Activated T-helper 1 cell treated with anti-CD3 and anti-CD28 coated beads, Interleukin-2, amount 50 U/mL, for 16 hours (primary cell): ENCODE measurements at regions not wholly inside any gene's neighbourhood (a gene's known extent, or its start where the extent isn't known, plus 50 kb on each side); places are given as distances from the start of the nearest gene placed in this dataset.

Experiments
- DNase-seq, 2 donors: peaks; one replicate each; pipeline ENCODE4 v3.0.0-alpha.2; 2020; ENCODE audit warnings: low read depth in 1 of 2, low spot score in 1 of 2

DNA sequence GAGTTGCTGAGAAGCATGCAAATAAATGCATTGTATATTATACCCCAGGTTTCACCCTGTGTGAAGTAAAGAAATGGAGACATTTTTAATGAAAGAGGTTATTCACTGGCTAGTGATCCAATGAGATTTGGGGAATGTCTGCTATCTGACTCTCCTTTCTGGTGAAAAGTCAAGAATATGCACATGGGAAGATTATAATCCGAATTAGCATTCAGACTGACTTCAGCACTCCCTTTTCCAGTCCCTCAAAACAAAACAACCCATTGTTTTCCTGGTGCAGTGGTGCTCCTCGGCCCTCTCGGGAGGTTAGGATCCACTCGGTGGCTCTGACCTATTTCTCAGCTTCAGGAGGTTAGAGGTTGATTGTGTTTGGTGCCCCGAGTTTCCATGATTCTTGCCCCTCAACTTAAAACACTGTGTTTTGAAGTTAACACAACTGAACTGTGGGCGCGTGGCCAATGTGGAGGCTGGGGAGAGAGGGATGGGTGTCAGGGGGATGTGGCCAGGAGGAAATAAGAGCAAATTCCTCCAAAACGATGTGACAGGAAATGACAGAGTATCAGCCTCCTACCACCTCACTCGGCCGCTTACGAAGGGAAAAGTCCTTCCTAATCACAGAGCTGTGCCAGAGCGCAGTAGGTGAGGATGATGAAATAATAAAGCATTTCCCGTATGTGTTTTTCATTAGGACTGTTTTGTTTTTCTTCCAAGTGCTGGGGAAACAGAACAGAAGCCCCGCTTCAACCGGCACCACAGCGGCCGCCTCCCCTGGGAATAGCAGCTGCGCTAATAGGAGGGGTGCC, 440.1 kb downstream of the MTX2 start:
- no peak for DNase-seq

DNA sequence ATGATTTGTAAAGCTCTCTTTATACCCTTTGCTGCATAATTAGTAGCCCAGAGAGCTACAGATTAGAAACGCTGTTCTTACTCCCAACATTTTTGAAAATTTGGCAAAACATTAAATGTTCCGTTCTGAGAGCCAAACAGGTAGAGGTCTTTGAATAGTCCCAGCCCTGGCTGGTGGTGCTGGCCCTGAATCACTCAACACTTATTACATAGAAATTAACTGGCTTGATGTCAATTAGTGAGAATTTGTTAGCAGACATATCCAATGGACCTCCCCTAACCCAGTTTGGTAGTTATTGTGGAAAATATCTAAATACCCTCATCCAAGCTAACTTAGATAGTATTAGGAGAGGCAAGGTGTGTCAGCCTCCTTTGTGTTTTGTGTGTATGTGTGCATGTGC, 440.7 kb downstream of the MTX2 start:
- no peak for DNase-seq

DNA sequence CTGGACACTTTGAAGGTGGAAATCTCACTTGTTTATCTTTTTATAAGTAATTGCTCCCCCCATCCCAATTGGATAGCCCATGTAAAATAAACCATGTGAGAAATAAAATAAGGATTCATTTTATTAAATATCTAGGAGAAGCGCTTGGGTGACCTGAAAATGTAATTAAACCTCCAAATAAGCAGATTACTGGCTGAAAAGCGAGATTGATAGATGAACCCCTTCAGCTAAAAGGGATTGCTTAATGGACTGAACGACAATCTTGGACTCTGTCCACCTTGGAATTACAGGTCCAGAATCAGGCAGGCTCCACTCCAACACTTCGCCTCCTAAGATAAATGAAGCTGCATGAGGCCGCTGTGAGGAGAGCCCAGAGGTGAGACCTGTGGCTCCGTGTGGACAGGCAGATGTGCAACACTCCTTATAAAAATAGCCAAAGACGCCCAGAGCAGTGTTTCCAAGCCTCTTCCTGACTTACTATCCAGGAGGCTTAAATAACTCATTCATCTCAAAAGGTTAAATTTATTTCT, 441.5 kb downstream of the MTX2 start:
- no peak for DNase-seq

- DNase-seq, result no peak
These were observed 456.8 kb downstream of the MTX2 start for GRCh38 chr2:176725873-176726645.

- DNase-seq, result no peak
These were observed 458.5 kb downstream of the MTX2 start for GRCh38 chr2:176727696-176728095.

DNA sequence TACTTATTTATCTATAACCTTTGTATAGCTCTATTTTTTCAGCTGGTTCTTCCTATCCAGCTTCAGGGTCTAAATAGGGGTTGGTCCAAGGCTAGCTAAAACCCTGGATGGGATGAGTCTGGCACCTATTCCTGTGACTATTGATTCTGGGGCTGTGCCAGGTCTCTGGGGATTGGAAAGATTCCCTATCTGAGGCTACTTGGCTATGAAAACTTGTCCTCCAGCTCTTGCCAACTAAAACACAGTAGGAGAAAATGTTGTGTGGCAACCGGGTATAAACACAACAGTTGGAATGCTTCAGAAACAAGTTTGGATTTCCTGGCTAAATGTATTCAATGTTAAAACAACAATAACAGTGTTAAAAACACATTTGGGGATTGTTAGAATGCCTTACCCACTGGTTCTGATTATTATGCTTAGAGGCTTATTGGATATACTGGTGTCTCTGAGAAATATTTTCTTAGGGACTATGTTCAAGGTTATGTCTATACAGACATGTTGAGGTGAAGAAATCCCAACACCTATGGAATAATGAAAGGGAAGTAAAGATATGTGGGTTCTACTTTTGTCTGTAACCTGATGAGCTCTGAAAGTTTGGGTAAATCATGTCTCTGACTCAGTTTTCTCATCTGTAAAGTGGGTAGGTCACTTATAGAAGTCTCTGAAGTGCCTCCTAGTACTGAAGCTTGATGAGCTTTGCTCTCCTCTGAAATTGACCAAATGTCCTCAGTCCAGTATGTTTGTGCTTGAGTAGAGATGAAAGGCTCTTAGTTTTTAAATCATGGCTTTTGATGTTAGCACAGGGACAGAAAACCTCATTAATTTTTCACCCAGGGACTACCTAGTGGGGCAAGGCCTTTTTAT, 460.7 kb downstream of the MTX2 start:
- no peak for DNase-seq

DNA sequence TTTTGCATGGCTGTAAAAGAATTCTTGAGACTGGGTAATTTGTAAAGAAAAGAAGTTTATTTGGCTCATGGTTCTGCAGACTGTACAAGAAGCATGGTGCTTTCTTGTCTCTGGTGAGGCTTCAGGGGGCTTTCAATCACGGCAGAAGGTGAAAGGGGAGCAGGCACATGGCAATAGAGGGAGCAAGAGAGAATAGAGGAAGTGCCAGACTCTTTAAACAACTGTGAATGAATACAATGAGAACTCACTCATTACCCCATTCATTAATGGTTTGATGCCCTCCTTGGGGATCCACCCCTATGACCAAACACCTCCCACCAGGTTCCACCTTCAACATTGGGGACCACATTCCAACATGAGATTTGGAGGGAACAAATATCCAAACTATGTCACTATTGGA, 463.5 kb downstream of the MTX2 start:
- no peak for DNase-seq

- no peak for DNase-seq
These were observed 464.6 kb downstream of the MTX2 start for GRCh38 chr2:176733698-176734430.

DNA sequence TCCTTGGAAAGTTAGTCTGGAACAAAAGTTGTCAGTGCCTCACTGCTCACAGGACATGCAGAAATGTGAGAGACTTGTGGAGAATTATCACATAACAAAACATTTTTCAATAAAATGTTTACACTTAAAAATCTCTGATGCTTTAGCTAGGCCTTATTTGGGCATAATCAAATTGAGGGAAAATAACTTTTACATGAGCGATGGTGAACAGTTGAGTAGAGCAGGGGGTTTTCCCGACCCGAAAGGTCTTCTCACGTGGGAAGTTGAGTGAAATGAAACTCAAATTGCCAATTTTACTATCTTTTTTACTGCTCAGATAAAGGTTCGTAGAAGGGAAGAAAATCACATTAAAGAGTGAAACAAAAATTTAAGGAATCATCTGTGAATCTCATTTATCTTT, 465.6 kb downstream of the MTX2 start:
- DNase-seq, result no peak

- DNase-seq, result no peak
These were observed 470.3 kb upstream of the HNRNPA3 start for GRCh38 chr2:176742271-176742670.

DNA sequence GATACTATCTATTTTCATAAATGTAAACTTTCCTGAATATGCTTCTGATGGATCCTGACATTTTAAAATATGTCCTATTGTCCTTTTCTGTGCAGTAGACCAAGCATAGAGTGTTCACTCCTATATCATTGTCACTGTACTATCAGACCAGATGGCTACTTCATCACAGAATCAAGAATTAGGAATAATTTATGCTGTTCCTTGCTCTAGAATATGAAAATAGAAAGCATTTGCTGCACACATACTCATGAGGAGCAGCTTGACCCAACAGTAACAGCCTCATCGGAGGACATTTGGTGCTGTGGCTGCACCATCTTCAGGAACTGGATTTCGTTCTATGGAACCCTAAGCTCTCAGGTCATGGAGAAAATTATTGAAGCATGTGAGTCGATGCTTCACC, 468.9 kb upstream of the HNRNPA3 start:
- DNase-seq, result no peak

- DNase-seq, result no peak
These were observed 468.4 kb upstream of the HNRNPA3 start for GRCh38 chr2:176744146-176744545.

DNA sequence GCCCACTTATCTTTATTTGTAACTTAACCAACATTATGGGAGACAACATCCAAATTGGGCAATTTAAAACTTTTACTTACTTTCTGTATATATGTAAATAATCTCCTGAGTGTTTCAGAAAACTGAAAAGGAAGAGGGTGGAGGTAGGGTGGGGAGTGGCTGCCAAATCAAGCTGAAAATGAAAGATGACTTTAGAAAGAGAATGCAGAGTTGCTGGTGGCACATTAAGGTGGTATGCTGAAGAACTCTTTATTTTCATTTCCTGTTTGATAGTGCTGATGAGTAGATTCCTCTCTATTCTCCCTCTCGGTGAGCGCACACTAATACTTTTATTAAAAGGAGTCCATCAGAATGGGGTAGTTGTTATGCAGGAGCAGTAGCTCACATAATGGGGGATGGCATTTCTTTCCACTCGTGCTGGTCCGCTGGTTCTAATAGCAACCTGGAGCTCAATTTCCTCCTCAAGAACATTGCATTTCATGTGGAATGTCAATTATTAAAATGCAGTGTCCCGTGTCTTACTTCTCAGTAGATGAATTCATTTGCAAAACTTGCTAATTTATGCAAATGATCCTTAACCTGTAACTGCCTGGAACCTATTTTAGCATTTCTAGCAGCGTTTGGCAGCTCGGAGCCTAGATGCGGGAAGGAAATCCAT, 466.9 kb upstream of the HNRNPA3 start:
- DNase-seq, result no peak

GRCh38 chr2:176746411-176746810, 466.2 kb upstream of the HNRNPA3 start:
- no peak for DNase-seq

- DNase-seq, result no peak
These were observed 465.1 kb upstream of the HNRNPA3 start for GRCh38 chr2:176747506-176747905.

- DNase-seq, result no peak
These were observed 464.7 kb upstream of the HNRNPA3 start for GRCh38 chr2:176747928-176748327.

DNA sequence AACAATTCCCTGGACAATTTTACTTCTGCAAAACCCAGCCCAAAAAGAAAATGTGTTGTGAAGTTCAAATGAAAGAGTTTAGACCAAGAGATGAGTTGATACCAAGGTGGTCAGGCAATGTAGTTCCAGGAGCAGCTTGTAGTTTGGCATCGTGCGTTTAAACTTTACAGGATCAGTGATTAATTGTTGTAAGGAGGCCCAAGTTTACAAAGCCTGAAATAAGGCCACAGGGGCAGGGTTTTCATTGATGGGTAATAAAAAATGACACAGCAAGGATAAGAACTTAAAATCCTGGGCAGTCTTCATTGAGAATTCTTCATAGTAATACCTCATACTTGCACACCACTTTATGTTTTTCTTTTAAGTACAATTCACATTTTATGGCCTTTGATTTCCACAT, 463.9 kb upstream of the HNRNPA3 start:
- no peak for DNase-seq

DNA sequence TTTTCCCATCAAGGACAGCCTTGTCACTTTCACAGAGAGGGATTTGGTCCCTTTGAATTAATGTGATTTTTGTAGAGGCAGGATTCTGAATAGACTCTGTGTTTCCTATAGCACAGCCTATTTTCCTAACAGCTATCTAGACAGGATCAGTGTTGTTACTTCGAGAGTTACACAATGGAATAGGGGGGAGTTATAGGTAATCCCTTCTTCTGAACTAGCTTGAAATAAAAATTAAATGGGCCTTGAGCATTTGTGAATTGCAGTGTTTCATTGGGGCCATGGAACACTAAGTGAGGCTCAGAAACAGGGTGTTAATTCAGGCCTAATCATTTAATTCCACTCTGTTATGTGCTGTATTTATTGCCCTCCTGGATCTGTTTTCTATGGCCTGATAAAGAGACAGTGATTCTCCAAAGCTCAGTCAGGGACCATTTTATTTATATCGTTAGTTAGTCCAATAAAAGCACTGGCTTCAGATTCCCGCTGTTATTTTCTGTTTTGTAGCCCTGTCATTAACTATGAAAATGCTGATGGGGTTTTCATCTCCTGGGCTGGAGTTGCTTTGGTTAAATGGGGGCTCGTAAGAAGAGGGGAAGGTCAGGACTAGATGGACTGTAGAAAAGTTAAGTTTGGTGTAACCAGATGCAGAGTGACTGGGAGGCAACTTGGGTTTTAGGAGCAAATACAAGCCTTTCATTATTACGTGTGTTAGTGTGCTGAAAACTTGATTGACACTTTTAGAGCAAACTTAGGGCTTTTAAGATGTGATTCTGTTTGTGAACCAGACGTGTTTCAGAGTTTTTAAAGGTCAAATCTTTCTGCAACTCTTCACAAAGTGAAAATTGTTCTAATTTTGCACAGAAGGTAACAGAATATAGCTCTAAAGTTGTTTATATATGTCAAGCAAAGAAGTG, 461.0 kb upstream of the HNRNPA3 start:
- no peak for DNase-seq

DNA sequence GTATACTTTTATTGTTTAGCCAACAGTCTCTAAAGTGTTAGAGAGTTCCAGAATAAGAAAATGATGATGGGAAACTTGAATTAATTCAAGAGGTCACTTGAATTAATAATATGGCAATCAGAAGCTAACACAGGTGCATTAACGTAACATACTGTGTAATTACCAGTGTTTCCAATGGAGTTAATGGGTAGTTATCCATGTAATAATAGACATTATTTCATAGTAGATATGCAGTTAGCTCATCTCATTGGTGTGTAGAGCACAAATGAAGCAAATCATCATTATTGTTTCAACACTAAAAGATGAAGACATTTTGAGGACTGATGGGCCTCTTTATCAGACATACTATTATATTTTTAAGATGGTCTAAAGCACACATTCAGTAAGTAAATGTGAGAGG, 460.3 kb upstream of the HNRNPA3 start:
- no peak for DNase-seq
